Activated T-helper 9 cell treated with anti-CD3 and anti-CD28 coated beads, Interleukin-2, amount 50 U/mL, for 16 hours (primary cell): ENCODE measurements at regions not wholly inside any gene's neighbourhood (a gene's known extent, or its start where the extent isn't known, plus 50 kb on each side); places are given as distances from the start of the nearest gene placed in this dataset.
"Not testable (repeated sequence)": the region's sequence is repeated elsewhere in the genome, so short reads cannot be mapped to it uniquely, and the experiment has no call there.

Source experiments
- DNase-seq: peaks from one replicate; pipeline ENCODE4 v3.0.0-alpha.2; 2020; ENCODE audit warnings: low read depth

DNA sequence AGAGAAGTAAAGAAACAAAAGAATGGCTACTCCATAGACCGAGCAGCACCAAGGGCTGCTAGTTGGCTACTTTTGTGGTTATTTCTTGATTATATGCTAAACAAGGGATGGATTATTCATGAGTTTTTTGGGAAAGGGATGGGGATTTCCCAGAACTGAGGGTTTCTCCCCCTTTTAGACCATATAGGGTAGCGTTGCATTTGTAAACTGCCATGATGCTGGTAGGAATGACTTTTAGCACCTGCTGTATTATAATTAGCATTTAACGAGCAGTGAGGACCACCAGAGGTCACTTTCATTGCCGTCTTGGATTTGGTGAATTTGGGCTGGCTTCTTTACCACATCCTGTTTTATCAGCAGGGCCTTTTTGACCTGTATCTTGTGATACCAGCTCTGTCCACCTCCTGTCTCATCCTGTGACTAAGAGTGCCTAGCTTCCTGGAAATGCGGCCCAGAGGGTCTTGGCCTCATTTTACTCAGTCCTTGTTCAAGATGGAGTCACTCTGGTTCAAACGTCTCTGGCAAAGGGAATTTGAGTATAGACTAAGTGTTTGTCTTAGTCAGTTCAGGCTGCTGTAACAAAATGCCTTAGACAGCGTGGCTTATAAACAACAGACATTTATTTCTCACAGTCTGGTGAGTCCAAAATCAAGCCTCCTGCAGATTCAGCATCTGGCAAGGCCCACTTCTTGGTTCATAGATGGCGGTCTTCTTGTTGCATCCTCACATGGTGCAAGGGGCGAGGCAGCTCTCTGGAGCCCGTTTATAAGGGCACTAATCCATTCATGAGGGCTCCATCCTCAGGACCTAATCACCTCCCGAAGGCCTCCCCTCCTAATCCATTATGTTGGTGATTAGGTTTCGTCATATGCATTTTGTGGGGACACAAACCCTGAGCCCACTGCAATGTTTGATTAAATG lies 348.3 kb upstream of the SFSWAP start:
- no peak for DNase-seq

DNA sequence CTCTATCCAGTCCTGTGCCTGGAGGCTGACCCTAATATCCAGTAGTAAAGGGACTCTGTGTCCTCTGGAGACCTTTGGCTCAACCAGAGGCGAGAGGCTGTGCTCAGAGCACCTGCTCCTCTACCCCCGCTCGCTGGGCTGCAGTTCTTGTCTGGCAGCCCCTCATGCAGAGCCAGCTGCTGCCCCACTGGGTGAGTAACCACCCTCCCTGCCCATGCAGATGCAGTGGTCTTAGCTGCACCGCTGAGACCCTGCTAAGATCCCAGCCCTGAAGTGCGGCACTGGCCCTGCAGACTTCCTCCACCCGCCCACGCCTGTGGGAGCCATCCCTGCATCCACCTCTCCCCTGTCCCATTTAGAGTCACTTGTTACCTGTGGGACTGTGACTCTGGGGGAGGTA lies 347.5 kb upstream of the SFSWAP start:
- DNase-seq: no peak

GRCh38 chr12:131363841-131364495 lies 346.9 kb upstream of the SFSWAP start:
- no peak for DNase-seq

- DNase-seq: no peak
These were observed 345.7 kb upstream of the SFSWAP start for GRCh38 chr12:131364903-131365820.

GRCh38 chr12:131365821-131366260 lies 345.0 kb upstream of the SFSWAP start:
- no peak for DNase-seq

GRCh38 chr12:131366261-131366871 lies 344.5 kb upstream of the SFSWAP start:
- DNase-seq: no peak

DNA sequence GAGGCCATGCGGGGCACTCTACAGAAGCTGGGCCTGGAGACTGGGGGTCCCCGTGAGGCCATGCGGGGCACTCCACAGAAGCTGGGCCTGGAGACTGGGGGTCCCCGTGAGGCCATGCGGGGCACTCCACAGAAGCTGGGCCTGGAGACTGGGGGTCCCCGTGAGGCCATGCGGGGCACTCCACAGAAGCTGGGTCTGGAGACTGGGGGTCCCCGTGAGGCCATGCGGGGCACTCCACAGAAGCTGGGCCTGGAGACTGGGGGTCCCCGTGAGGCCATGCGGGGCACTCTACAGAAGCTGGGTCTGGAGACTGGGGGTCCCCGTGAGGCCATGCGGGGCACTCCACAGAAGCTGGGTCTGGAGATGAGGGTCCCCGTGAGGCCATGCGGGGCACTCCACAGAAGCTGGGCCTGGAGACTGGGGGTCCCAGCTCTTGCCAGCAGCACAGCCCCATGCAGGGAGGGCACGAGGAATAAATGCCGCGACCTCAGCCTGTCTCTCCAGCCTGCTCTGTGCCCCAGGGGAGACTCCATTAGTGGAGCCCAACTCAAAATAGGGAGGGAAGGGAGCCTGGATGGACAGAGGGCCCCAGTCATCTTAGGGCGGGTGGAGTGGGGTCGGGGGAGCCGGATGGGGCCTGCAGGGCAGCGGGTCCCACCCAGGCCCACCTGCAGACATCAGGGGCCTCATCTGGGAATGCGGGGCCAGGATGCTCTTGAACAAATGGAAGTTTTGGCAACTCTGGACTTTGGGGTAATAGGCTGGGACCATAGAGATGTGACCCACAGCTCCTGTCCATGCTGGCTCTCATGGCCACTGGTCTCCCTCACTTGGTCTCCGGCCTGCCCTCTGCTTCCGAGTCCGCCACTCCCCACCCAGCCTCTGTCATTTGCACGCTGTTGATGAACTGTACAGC lies 343.6 kb upstream of the SFSWAP start:
- DNase-seq: not testable (repeated sequence)

- no peak for DNase-seq
These were observed 342.8 kb upstream of the SFSWAP start for GRCh38 chr12:131367983-131368667.

- no peak for DNase-seq
These were observed 342.2 kb upstream of the SFSWAP start for GRCh38 chr12:131368668-131369071.

- no peak for DNase-seq
These were observed 341.6 kb upstream of the SFSWAP start for GRCh38 chr12:131369094-131369845.

- no peak for DNase-seq
These were observed 340.6 kb upstream of the SFSWAP start for GRCh38 chr12:131370321-131370720.

DNA sequence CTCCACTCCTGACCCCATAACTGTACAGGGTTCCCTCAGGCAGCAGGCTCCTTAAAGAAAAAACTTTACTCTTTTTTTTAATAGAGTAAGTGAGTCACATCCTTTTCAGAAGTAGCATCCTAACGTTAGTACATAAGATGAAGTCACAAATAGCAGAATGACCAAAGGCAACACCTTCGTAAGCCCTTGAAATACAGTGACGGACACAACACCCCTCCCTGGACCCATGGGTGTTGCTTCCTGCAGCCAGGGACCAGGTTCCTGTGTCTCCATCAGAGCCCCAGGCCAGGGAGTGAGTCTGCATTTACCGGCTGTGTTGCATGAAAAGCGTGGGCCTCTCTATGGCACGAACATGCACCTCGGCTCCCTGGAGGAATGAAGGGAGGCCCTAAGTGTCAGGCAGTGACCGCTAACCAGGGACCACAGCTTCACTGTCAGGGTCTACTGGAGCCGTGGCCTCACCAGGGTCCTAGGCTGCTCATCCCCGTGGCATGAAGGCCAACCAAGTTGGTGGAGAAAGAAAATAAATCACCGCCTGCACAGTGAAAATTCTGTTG lies 340.0 kb upstream of the SFSWAP start:
- no peak for DNase-seq

DNA sequence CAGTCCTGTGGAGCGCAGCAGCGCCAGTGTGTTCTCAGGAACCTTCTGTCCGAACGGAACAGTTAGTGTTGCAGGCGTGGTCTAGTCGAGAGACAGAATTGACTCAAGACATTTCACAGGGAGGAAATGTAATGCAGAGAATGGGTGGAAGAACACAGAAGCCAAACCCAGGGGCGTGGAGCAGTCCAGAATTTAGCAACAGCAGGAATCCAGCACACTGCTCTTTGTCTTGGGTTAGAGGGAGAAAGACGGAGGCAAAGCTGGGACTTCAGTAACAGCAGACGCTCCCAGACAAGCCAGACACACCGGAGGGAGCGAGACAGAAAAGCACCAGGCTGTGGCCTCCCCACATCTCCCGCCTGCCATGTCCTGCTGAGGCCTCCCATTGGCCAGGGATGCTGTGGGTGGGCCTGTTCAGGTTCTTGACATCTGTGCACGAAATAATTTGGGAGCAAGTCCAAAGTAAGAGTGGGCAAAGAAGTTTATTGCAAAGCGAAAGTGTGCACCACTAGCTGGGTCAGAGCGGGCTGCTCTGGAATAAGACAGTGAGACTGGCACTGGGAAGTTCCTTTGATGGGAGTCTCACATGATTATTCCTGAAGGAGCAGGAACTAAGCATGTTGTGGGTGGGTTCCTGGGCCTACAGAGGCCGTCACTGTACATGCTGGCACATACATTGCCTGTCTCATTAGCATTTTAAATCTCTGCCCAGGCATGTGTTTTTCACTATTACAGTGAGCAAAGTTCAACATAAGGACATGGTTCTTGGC lies 339.3 kb upstream of the SFSWAP start:
- no peak for DNase-seq

DNA sequence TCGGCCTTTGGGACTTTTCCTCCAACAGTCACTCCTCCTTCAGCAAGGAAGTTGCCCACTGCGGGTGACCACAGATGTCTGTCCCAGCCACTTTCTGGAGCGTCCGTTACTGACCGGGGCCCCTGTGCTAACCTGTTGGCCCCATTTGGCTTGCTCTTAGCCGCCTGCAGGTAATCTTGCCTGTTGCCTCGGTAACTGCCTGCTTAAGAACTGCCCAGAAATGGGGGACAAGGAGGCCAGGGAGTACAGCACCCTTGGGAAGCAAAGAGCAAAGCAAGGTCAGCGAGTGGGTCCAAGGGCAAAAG lies 338.8 kb upstream of the SFSWAP start:
- DNase-seq: no peak

DNA sequence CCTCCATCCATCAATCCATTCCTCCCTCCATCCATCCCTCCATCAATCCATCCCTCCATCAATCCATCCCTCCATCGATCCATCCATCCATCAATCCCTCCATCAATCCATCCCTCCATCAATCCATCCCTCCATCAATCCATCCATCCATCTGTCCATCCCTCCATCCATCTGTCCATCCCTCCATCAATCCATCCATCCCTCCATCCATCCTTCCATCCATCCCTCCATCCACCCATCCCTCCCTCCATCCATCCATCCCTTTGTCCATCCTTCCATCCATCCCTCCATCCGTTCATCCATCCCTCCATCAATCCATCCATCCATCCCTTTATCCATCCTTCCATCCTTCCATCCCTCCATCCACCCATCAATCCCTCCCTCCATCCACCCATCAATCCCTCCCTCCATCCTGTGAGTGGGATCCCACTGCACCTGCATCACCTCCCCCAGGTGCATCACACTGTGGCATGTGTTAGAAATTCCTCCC lies 338.1 kb upstream of the SFSWAP start:
- no peak for DNase-seq

DNA sequence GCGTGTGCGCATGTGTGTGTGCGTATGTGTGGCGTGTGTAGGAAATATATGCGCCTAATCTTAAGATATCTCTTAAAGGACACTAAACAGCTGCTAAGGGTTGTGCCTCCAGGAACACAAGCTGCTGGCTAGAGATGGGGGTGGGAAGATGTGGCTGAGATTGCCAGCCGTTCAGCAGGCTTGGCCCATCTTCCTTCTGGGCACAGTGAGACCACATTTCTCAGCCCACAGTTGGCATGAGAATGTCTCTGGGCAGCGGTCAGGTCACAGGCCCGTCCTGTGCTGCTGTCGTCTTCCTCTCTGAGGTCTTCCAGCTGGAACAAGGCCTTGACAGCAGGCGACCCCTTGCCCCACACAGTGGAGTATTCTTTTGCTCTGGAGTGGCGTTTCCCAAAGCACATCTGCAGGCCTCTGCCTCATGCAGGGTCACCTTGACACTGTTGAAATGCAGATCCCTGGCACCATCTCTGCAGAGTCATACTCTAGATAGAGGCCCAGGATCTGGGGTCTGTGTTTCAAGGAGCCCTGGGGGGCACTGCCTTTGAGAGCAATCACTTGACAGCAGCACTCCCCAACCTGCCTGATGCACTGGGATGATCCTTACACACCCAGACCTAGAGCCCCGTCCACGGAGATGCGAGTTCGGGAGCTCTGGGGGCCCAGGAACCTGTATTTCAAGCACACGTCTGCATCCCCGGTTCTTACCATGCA lies 335.5 kb upstream of the SFSWAP start:
- no peak for DNase-seq

DNA sequence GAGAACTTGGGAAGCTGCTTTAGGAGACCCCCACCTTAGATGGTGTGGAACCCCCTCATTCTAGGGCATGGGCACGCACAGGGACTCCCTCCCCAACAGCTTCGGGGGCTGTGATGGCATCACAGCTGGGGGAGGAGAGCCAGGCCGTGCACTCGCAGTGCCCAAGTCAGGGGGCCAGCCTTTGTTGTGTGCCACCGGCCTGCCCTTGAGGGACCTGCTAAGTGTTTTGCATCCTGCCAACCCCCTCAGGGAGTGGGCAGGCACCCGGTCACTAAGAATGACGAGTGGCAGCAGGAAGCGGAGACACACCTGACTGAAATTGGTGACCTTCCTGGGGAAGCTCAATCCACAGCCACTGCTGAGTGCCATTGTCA lies 334.9 kb upstream of the SFSWAP start:
- no peak for DNase-seq
